ENCODE measurements at regions not wholly inside any gene's neighbourhood (a gene's known extent, or its start where the extent isn't known, plus 50 kb on each side); places are given as distances from the start of the nearest gene placed in this dataset.

- Histone ChIP-seq H3K79me2 (replicated peaks; ENCODE audit: insufficient read depth) (no peaks in the 10 kb centered on the region), H3K9me2 (ENCODE audit: insufficient read depth) (no peaks in the 10 kb centered on the region), H3K27me3 (ENCODE audit: insufficient read depth) (no peaks in the 10 kb centered on the region), H3K4me3 (no peak overlapping the region), H3K4me2 (no peak overlapping the region), H3K36me3 (ENCODE audit: insufficient read depth) (no peaks in the 10 kb centered on the region), H3K4me1 (ENCODE audit: insufficient read depth) (no peaks in the 10 kb centered on the region), H3K27ac (ENCODE audit: low read depth) (no peak overlapping the region), H3F3A (replicated peaks; ENCODE audit: low read depth) (no peaks in the 10 kb centered on the region), H2AFZ (no peak overlapping the region), H4K20me1 (replicated peaks; ENCODE audit: insufficient read depth) (no peaks in the 10 kb centered on the region)
- TF ChIP-seq NANOG (IDR thresholded peaks at IDR 0.05; ENCODE audit: borderline replicate concordance) (no peak), CREB1 (CRISPR knock-in tag; IDR thresholded peaks at IDR 0.05; ENCODE audit: low read depth) (no peak), EZH2phosphoT487 (IDR thresholded peaks at IDR 0.05; ENCODE audit: unreplicated experiment) (no peak), ZNF462 (CRISPR knock-in tag; IDR thresholded peaks at IDR 0.05) (no peak), JUNB (IDR thresholded peaks at IDR 0.05; ENCODE audit: unreplicated experiment) (no peak), CTCF (conservative IDR thresholded peaks at IDR 0.05; ENCODE audit: low read depth in 2 of 2) (no peak), ZNF114 (CRISPR knock-in tag; IDR thresholded peaks at IDR 0.05) (no peak), EZH2 (IDR thresholded peaks at IDR 0.05; ENCODE audit: low read depth, unreplicated experiment) (no peak), ZNF331 (CRISPR knock-in tag; IDR thresholded peaks at IDR 0.05; ENCODE audit: low read depth) (no peak), ETS1 (IDR thresholded peaks at IDR 0.05) (no peak)
- H3K4me3 Mint-ChIP-seq = no peak overlapping the region
- no peaks in the 10 kb centered on the region for H3K4me1 Mint-ChIP-seq
- no peak overlapping the region for H3K27ac Mint-ChIP-seq
- ATAC-seq (no peak), DNase-seq (ENCODE audit: low spot score) (no peak)
- no peaks in the 10 kb centered on the region for H3K36me3 Mint-ChIP-seq (ENCODE audit: low read depth)
- no peaks in the 10 kb centered on the region for H3K27me3 Mint-ChIP-seq (ENCODE audit: insufficient read depth, low read depth, poor library complexity)
- H3K9me3 Mint-ChIP-seq = peaks cover 7% of the 10 kb centered on the region
Measured at GRCh38 chr18:76136701-76137100, 358.3 kb downstream of the ZNF516 start.

Measured in GM23338 (cell line).